HG03045 (cell line): ENCODE measurements at regions not wholly inside any gene's neighbourhood (a gene's known extent, or its start where the extent isn't known, plus 50 kb on each side); places are given as distances from the start of the nearest gene placed in this dataset.
"Not testable (repeated sequence)": the region's sequence is repeated elsewhere in the genome, so short reads cannot be mapped to it uniquely, and the experiment has no call there.

Source experiments
- ATAC-seq: cut with Tn5 transposase; IDR thresholded peaks from one replicate; pipeline ENCODE4 v1.9.1; 2021; ENCODE audit warnings: mild to moderate bottlenecking, moderate library complexity; ENCODE audit not compliant: unreplicated experiment

GRCh38 chr5:62790348-62790747, 211.7 kb downstream of the LRRC70 start:
- no peak for ATAC-seq

GRCh38 chr5:62786099-62786498, 207.5 kb downstream of the LRRC70 start:
- ATAC-seq = no peak

- no peak for ATAC-seq
Measured at GRCh38 chr5:62785588-62785987, 207.0 kb downstream of the LRRC70 start.

GRCh38 chr5:62783374-62784057, 204.9 kb downstream of the LRRC70 start:
- peak; percentile 57 for ATAC-seq

- no peak for ATAC-seq
Measured at GRCh38 chr5:62780888-62781287, 202.3 kb downstream of the LRRC70 start.

GRCh38 chr5:62780230-62780629, 201.6 kb downstream of the LRRC70 start:
- ATAC-seq = no peak

GRCh38 chr5:62779010-62779422, 200.4 kb downstream of the LRRC70 start:
- ATAC-seq = no peak

GRCh38 chr5:62778316-62779009, 199.8 kb downstream of the LRRC70 start:
- ATAC-seq = no peak

- not testable (repeated sequence) for ATAC-seq
Measured at GRCh38 chr5:62777081-62777480, 198.5 kb downstream of the LRRC70 start.

GRCh38 chr5:62776592-62776991, 198.0 kb downstream of the LRRC70 start:
- not testable (repeated sequence) for ATAC-seq

- no peak for ATAC-seq
Measured at GRCh38 chr5:62773460-62773859, 194.8 kb downstream of the LRRC70 start.

GRCh38 chr5:62771341-62771740, 192.7 kb downstream of the LRRC70 start:
- no peak for ATAC-seq

- no peak for ATAC-seq
Measured at GRCh38 chr5:62767650-62768049, 189.0 kb downstream of the LRRC70 start.

- no peak for ATAC-seq
Measured at GRCh38 chr5:62767077-62767476, 188.5 kb downstream of the LRRC70 start.

GRCh38 chr5:62762503-62762902, 183.9 kb downstream of the LRRC70 start:
- no peak for ATAC-seq

GRCh38 chr5:62757686-62758085, 179.1 kb downstream of the LRRC70 start:
- not testable (repeated sequence) for ATAC-seq

GRCh38 chr5:62752998-62753367, 174.4 kb downstream of the LRRC70 start:
- not testable (repeated sequence) for ATAC-seq

- ATAC-seq = not testable (repeated sequence)
Measured at GRCh38 chr5:62752056-62752997, 173.7 kb downstream of the LRRC70 start.

GRCh38 chr5:62742207-62742606, 163.6 kb downstream of the LRRC70 start:
- ATAC-seq = no peak

GRCh38 chr5:62741761-62742160, 163.1 kb downstream of the LRRC70 start:
- no peak for ATAC-seq

GRCh38 chr5:62737766-62738165, 159.1 kb downstream of the LRRC70 start:
- no peak for ATAC-seq
